ENCODE measurements at regions not wholly inside any gene's neighbourhood (a gene's known extent, or its start where the extent isn't known, plus 50 kb on each side); places are given as distances from the start of the nearest gene placed in this dataset.
A peak's percentile ranks its signal among the peaks of the same experiment; 100 is the strongest.
"Not testable (repeated sequence)": the region's sequence is repeated elsewhere in the genome, so short reads cannot be mapped to it uniquely, and the experiment has no call there.

DNA sequence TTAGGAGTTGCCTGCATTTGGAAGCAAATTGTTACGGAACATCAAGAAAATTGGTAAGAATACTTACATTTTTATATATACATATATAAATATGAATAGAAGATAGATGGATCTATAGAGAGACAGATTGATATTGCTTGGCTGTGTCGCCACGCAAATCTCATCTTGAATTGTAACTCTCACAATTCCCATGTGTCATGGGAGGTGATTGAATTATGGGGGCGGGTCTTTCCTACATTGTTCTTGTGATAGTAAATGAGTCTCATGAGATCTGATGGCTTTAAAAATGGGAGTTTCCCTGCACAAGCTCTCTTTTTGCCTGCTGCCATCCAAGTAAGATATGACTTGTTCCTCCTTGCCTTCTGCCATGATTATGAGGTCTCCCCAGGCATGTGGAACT is 180.8 kb upstream of the HEY2 start:
- H3K4me3 Mint-ChIP-seq: no peak overlapping the region
- no peaks in the 10 kb centered on the region for H3K36me3 Mint-ChIP-seq
- H3K27me3 Mint-ChIP-seq: peaks cover 11 to 30% (median 16%) of the 10 kb centered on the region in 5 donors
- H3K4me1 Mint-ChIP-seq: no peaks in the 10 kb centered on the region
- DNase-seq (no peak), ATAC-seq (no peak)
- POLR2A ChIA-PET: no interaction called here
- H3K27ac Mint-ChIP-seq: no peak overlapping the region
- no peaks in the 10 kb centered on the region for H3K9me3 Mint-ChIP-seq

DNA sequence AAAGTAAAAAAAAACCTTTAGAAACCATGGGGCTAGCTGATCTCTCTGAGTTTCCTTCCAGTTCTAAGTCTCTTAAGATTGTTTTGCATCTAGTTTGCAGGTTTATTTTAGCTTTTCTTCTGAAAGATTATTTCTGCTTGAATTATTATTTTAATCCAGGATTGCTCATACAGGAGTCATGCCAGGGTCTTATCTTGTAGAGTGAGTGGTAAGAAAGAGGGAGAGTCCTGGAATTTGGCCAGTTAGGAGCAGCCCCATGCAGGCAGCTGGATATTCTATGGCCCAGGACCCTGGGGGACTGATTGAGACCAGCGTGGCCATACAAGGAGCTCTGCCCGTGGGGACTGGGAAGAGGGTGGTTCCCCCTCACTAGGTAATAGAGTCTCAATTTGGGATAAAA is 178.9 kb upstream of the HEY2 start:
- POLR2A ChIA-PET: no interaction called here
- no peak for DNase-seq
- H3K4me3 Mint-ChIP-seq: no peak overlapping the region
- H3K4me1 Mint-ChIP-seq: no peaks in the 10 kb centered on the region
- peaks cover 2 to 15% (median 9%) of the 10 kb centered on the region in 5 donors for H3K27me3 Mint-ChIP-seq
- ATAC-seq: no peak
- no peaks in the 10 kb centered on the region for H3K36me3 Mint-ChIP-seq
- no peak overlapping the region for H3K27ac Mint-ChIP-seq
- H3K9me3 Mint-ChIP-seq: no peaks in the 10 kb centered on the region

DNA sequence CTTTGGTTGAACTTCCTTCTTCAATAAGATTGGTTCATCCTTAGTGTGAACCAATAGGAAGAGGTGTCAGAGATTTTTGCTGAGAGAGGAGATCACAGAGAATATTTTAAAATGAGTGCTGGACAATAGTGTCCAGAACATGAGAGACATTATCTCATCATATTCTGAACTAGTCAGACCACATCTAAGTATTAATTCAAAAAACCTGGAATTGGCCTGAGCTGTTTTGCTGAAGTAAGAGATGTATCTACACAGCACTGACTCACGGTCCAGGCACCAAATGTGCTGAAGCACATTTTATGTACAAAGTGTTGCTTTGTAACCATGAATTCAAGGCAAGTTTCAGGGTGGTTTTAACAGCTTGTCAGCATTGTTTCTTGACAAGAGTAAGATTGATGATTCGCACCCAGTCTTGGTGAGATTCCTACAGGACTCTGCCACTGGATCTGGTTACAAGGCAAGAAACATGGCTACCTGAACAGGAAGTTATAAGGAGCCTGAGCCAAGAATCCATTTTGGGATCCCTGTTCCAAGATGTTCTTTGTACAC is 178.2 kb upstream of the HEY2 start:
- Mint-ChIP-seq H3K27me3 (peaks cover 2 to 13% (median 7%) of the 10 kb centered on the region in 5 donors), H3K4me1 (no peaks in the 10 kb centered on the region), H3K27ac (no peak overlapping the region), H3K4me3 (no peak overlapping the region), H3K36me3 (no peaks in the 10 kb centered on the region), H3K9me3 (no peaks in the 10 kb centered on the region)
- DNase-seq (no peak), ATAC-seq (no peak)
- POLR2A ChIA-PET: no interaction called here

DNA sequence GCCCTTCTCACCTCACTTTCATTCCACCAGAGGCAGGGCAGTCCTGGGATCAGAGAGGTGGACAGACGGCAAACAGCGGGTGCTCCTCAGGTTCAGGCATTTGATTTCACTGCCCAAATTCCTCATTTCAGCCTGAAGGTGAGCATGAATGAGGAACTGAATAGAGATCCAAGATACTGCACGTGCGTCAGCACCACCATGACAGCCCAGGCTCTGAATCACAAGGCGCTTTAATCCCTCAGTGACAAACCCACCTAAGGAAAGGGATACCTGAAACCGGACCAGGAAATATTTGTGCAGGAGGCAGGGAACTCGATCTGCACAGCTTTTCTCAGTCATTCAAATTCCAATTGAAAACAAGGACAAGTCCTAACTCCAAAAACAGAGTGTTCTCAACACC is 174.8 kb upstream of the HEY2 start:
- ATAC-seq (no peak), DNase-seq (no peak)
- Mint-ChIP-seq H3K27ac (no peak overlapping the region), H3K9me3 (no peaks in the 10 kb centered on the region), H3K4me1 (no peaks in the 10 kb centered on the region), H3K36me3 (no peaks in the 10 kb centered on the region), H3K4me3 (no peak overlapping the region), H3K27me3 (peaks cover 3 to 25% (median 16%) of the 10 kb centered on the region in 5 donors)
- POLR2A ChIA-PET: no interaction called here

DNA sequence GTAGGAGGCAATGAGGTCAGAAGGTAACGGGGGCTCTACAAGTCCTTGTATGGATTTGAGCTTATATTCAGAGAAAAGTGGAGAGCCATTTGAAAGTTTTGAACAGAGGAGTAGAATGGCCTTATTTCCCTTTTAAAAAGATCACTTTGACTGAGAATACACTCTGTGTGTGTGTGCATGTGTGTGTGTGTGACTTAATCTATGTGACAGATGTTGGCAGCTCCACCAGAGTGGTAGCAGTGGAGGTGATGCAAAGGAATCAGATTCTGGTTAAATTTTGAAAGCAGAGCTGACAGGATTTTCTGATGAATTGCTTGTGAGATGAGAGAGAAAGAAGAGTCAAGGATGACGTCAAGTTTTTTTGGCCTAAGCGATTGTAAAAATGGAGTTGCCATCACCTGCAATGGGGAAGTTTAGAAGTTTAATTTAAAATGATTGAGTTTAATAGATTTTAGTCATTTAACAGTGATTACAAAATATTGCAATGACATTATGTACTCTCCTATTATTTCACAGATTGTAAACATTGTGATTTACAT is 172.2 kb upstream of the HEY2 start:
- DNase-seq (no peak), ATAC-seq (no peak)
- peaks cover 3 to 25% (median 17%) of the 10 kb centered on the region in 5 donors for H3K27me3 Mint-ChIP-seq
- POLR2A ChIA-PET: no interaction called here
- H3K9me3 Mint-ChIP-seq: no peaks in the 10 kb centered on the region
- H3K4me3 Mint-ChIP-seq: no peak overlapping the region
- no peaks in the 10 kb centered on the region for H3K36me3 Mint-ChIP-seq
- H3K4me1 Mint-ChIP-seq: no peaks in the 10 kb centered on the region
- H3K27ac Mint-ChIP-seq: no peak overlapping the region

DNA sequence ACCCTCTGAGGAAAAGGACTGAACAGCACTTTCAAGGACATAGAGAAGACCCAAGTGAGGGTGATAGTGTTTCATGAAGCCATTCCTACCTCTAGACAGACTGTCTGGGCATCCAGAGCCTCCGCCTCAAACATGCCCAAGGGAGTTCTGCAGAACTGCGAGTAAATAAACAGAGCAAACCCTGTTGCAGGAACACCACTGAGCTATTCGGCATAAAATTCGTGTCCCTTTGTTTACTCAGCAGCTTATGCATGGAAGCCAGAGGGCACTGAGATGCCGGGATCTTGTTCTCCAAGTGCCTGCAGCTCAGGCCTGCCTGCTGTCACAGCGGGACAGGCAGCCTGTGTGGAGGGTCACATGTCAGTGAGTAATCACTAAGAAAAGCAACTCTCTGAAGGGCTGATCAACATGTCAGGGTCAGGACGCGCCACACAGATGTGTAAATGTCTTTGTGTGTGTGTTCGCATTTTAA is 164.9 kb upstream of the HEY2 start:
- H3K27me3 Mint-ChIP-seq: peaks cover 3 to 38% (median 18%) of the 10 kb centered on the region in 5 donors
- no peak overlapping the region for H3K27ac Mint-ChIP-seq
- peaks cover 0 to 1% (median 0%) of the 10 kb centered on the region in 9 donors for H3K9me3 Mint-ChIP-seq
- no peaks in the 10 kb centered on the region for H3K4me1 Mint-ChIP-seq
- H3K4me3 Mint-ChIP-seq: no peak overlapping the region
- no peak for ATAC-seq
- POLR2A ChIA-PET: no interaction called here
- DNase-seq: no peak
- H3K36me3 Mint-ChIP-seq: no peaks in the 10 kb centered on the region

DNA sequence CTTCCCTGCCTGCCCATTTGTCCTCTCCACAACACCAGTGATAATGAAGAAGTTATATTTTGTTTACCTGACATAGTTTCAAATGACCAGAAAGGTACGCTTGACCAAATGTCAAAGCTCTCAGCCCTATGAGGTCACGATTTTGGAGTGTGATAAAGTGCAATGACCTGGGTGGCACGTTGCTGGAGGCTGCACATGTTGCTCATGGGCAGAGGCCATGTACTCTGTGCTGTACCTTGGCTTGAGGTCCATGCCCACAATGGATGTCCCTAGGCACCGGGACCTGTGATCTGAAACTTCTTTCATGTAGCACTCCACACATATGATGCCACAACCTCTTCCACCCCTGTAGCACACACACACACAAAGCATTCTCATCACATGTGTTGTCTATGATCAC is 164.0 kb upstream of the HEY2 start:
- H3K36me3 Mint-ChIP-seq: no peaks in the 10 kb centered on the region
- ATAC-seq (no peak), DNase-seq (no peak)
- no peak overlapping the region for H3K27ac Mint-ChIP-seq
- peaks cover 3 to 43% (median 18%) of the 10 kb centered on the region in 5 donors for H3K27me3 Mint-ChIP-seq
- POLR2A ChIA-PET: no interaction called here
- peaks cover 0 to 3% (median 0%) of the 10 kb centered on the region in 9 donors for H3K9me3 Mint-ChIP-seq
- H3K4me3 Mint-ChIP-seq: no peak overlapping the region
- H3K4me1 Mint-ChIP-seq: no peaks in the 10 kb centered on the region

DNA sequence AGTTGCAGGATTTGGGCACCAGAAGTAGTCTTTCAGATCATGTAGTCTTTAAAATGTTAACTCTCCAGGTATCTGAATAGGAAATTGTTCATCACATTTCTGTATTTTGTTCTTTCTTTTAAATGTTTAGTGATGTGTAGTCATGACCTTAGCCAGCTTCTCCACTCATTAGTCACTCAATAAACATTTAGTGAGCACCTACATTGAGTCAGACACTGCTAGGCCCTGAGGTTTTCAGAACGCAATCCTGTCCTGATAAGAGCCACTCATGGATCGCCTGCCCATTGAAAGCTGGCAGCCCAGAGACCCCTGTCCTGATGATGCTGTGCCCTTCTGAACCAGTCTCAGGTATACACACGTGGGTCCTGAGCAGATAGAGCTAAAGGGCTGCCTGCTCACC is 163.4 kb upstream of the HEY2 start:
- peaks cover 3 to 43% (median 18%) of the 10 kb centered on the region in 5 donors for H3K27me3 Mint-ChIP-seq
- POLR2A ChIA-PET: no interaction called here
- H3K36me3 Mint-ChIP-seq: no peaks in the 10 kb centered on the region
- DNase-seq: no peak
- no peaks in the 10 kb centered on the region for H3K4me1 Mint-ChIP-seq
- H3K9me3 Mint-ChIP-seq: peaks cover 0 to 3% (median 0%) of the 10 kb centered on the region in 9 donors
- H3K27ac Mint-ChIP-seq: peak overlapping the region in 1 of 10 donors; percentile 6
- ATAC-seq: no peak
- H3K4me3 Mint-ChIP-seq: no peak overlapping the region

DNA sequence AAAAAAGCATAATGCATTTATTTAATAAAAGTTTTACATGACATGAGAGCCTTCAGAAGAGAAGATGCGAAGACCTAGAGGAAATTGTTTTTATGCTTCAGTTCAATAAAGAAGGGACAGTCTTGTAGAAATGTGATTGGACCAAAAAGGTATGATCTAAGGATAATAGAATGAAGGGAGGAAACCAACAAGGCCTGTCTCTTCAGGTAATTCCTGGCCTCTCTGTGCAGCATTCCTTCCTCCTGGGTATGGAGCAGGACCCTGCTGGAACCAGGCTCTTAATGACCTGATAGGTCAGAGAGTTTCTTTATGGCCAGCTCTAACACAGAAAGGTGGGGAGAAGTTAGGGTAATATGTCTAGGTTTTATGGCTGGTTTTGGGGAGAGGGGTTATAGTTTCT is 162.8 kb upstream of the HEY2 start:
- Mint-ChIP-seq H3K9me3 (peaks cover 0 to 3% (median 0%) of the 10 kb centered on the region in 9 donors), H3K4me1 (no peaks in the 10 kb centered on the region), H3K4me3 (no peak overlapping the region), H3K36me3 (no peaks in the 10 kb centered on the region), H3K27ac (no peak overlapping the region), H3K27me3 (peaks cover 3 to 43% (median 18%) of the 10 kb centered on the region in 5 donors)
- POLR2A ChIA-PET: no interaction called here
- no peak for DNase-seq
- ATAC-seq: no peak

DNA sequence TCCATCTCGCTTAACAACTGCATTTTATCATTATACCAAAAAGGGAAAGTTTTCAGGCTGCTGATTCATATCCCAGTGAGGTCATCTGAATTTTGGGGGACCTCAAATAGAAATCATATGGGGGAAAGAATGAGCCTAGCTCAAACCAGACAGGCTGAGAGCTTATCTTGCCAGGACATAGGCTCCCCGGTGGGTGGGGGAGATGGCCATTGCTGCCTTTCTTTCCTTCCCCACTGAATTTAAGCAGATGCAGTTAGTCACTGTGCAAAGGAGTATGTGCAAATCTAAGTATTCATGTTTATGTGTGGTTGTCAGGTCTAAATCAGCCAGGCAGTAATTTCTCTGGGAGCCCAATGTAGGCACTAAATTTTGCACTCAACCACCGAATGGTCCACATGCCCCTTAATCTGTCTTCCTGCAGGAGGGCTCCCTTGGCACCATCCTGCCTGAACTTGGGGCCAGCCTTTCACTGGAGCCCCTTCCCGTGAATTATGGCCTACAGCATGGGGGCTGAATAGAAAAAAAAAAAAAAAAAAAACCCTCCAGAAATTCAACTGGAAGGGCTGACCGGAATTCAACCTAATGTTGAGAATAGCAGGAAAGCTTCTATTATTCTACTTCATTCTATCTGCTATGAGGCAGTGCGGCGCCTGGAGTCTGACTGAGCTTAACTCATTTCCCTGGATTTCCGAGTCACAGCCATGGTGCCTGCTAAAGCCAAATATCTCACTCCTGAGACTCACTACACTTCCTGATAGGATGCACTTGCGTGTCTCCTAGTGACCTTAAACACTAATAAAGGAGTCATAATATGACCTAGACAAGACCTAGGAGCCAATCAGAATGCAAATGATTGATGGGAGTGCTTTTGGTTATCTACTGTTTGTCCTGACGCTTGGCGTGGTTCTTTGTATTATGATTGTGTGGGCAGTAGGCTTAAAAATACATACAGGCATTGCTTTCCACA is 161.5 kb upstream of the HEY2 start:
- Mint-ChIP-seq H3K9me3 (peaks cover 0 to 3% (median 0%) of the 10 kb centered on the region in 9 donors), H3K27ac (no peak overlapping the region), H3K27me3 (peaks cover 3 to 30% (median 18%) of the 10 kb centered on the region in 5 donors), H3K4me1 (no peaks in the 10 kb centered on the region), H3K36me3 (no peaks in the 10 kb centered on the region), H3K4me3 (no peak overlapping the region)
- POLR2A ChIA-PET: no interaction called here
- ATAC-seq: no peak
- no peak for DNase-seq

DNA sequence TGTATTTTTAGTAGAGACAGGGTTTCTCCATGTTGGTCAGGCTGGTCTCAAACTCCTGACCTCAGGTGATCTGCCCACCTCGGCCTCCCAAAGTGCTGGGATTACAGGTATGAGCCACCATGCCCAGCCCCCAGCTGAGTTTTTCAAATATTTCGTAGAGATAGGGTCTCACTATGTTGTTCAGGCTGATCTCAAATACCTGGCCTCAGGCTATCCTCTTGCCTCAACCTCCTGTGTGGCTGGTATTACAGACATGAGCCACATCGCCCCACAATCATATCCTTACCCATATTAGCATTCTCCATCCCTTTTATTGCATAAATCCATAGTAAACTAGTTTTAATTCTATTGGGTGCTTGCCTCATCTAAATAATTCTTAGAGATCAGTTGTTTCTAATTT is 157.6 kb upstream of the HEY2 start:
- not testable (repeated sequence) for H3K27ac Mint-ChIP-seq

DNA sequence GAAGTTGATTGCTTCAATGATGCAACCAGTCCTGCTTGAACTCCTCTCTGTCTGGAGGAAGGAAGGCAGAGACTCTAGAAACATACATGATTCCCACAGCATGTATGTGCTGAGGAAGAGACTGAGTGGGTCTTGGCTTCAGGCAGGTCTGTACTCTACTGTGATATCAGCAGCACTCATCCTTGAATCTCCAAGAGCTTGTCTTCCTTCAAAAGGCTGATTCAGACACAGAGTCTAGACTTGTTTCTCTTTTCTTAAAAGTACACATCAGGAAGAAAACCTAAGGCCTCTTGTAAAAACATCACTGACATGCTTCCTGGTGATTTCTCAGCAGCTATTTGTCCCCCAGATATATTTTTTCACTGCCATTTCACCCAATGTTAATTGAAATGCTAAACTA is 155.7 kb upstream of the HEY2 start:
- Mint-ChIP-seq H3K9me3 (peaks cover 0 to 3% (median 0%) of the 10 kb centered on the region in 9 donors), H3K4me1 (no peaks in the 10 kb centered on the region), H3K27me3 (peaks cover 0 to 15% (median 5%) of the 10 kb centered on the region in 5 donors), H3K4me3 (no peak overlapping the region), H3K27ac (no peak overlapping the region), H3K36me3 (no peaks in the 10 kb centered on the region)
- DNase-seq (no peak), ATAC-seq (no peak)
- POLR2A ChIA-PET: no interaction called here

More for the DNA sequence above, 157.6 kb upstream of the HEY2 start:
- H3K4me1 Mint-ChIP-seq, DNase-seq, ATAC-seq, H3K9me3 Mint-ChIP-seq, POLR2A ChIA-PET, H3K36me3 Mint-ChIP-seq, H3K4me3 Mint-ChIP-seq: not testable (repeated sequence)
- peaks cover 1 to 11% (median 5%) of the 10 kb centered on the region in 5 donors for H3K27me3 Mint-ChIP-seq

DNA sequence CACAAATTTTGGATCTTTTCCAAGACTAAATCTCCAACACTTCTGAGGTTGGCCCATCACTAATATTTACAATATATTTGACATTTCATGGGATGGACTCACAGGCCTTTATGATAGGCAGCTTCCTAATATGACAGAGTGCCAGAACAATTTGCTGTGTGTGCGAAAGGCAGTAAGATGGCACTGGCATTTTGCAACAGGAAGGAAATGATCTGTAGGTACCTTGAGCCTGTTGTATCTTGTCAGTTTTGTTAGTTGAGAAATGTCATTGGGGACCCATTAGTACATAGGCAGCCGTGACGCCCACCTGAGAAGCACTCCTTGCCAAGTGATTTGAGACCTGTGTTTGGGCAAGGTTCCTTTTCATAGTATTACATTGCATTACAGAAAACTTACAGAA is 153.4 kb upstream of the HEY2 start:
- Mint-ChIP-seq H3K36me3 (no peaks in the 10 kb centered on the region), H3K9me3 (no peaks in the 10 kb centered on the region)
- POLR2A ChIA-PET: no interaction called here

More for the DNA sequence above, 153.4 kb upstream of the HEY2 start:
- no peaks in the 10 kb centered on the region for H3K4me1 Mint-ChIP-seq
- DNase-seq: no peak
- no peak for ATAC-seq
- no peak overlapping the region for H3K4me3 Mint-ChIP-seq
- H3K27me3 Mint-ChIP-seq: peaks cover 0 to 20% (median 5%) of the 10 kb centered on the region in 5 donors
- no peak overlapping the region for H3K27ac Mint-ChIP-seq

All from naive thymus-derived CD8-positive, alpha-beta T cell (primary cell).